ES-I3 (cell line): ENCODE measurements at regions not wholly inside any gene's neighbourhood (a gene's known extent, or its start where the extent isn't known, plus 50 kb on each side); places are given as distances from the start of the nearest gene placed in this dataset.
"Not testable (repeated sequence)": the region's sequence is repeated elsewhere in the genome, so short reads cannot be mapped to it uniquely, and the experiment has no call there.

ENCODE experiments used
- H3K36me3 ChIP-seq: 2 replicates; pipeline ENCODE4 v1.6.1; 2013; ENCODE audit warnings: mild to moderate bottlenecking, low read length, control low read depth, moderate library complexity; ENCODE audit not compliant: insufficient read depth
- H3K4me1 ChIP-seq: 2 replicates; pipeline ENCODE4 v1.6.1; 2013; ENCODE audit warnings: mild to moderate bottlenecking, control low read depth, low read length; ENCODE audit not compliant: insufficient read depth
- H3K9ac ChIP-seq: 2 replicates; pipeline ENCODE4 v1.6.1; 2013; ENCODE audit warnings: low read depth, mild to moderate bottlenecking, low read length, moderate library complexity
- H3K9me3 ChIP-seq: 2 replicates; pipeline ENCODE4 v1.6.1; 2013; ENCODE audit warnings: mild to moderate bottlenecking, low read length, moderate library complexity; ENCODE audit not compliant: control insufficient read depth, insufficient read depth

GRCh38 chr6:113362301-113363047 is 494.7 kb upstream of the MARCKS start:
- Histone ChIP-seq H3K9me3 (no peaks in the 10 kb centered on the region), H3K36me3 (no peaks in the 10 kb centered on the region), H3K9ac (no peak overlapping the region), H3K4me1 (peaks cover 29% of the 10 kb centered on the region)

DNA sequence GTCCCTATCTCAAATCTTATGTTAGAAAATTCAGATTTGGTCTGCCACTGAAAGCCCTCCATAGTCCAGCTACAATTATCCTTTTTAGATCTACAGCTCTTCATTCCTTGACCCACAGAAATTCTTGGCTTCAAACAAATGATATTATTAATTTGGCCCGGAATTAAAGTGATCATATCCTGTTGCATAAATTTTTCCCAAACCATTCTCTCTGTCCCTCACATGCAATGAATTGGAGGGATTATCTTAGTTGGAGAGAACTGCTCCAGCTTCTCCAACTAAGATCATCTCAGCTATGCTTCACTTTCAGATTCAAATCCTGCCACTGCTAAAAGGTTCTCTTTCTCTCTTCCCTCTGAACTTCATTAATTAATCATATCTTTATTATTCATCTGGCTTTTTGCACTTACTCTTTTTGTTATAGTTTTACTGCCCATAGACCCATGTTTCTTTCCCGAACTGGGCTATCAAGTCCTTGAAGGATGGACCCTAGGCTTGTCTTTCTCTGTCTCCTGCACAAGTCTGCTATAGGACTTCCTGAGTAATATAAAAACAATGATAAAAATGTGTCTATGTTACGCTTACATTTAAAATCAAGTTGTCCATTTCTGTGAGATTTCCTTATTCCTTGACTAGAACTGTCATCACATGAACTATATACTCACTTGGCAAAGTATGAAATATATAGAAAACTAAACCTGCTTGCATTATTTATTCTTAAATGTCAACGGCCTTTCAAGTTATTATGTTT is 493.9 kb upstream of the MARCKS start:
- no peaks in the 10 kb centered on the region for H3K36me3 ChIP-seq
- H3K9ac ChIP-seq, result no peak overlapping the region
- H3K9me3 ChIP-seq, result no peaks in the 10 kb centered on the region
- H3K4me1 ChIP-seq, result peaks cover 29% of the 10 kb centered on the region

GRCh38 chr6:113363866-113364265 is 493.3 kb upstream of the MARCKS start:
- Histone ChIP-seq H3K36me3 (no peaks in the 10 kb centered on the region), H3K4me1 (peaks cover 29% of the 10 kb centered on the region), H3K9me3 (no peaks in the 10 kb centered on the region), H3K9ac (no peak overlapping the region)

- peaks cover 25% of the 10 kb centered on the region for H3K4me1 ChIP-seq
- H3K9ac ChIP-seq, result no peak overlapping the region
- no peaks in the 10 kb centered on the region for H3K9me3 ChIP-seq
- H3K36me3 ChIP-seq, result no peaks in the 10 kb centered on the region
Observed at GRCh38 chr6:113364766-113365165, 492.4 kb upstream of the MARCKS start.

DNA sequence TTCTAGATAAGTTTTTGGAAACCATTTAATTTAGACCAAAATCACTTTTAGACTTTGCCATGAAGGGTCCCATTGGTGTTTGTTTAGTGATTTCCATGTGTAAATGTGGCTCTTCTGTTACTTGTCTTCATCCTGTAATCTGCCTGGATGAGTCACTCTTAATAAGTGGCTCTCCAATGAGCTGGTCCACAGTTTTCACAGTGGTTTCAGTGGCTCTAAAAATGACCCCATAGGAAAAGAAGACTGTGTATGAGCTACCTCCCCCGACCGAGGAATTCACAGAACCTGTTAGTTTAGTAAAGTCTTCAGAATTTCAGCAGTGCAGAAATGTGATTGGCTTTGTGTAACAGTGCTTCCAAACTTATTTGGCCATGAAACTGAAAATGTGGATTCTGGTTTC is 492.0 kb upstream of the MARCKS start:
- H3K4me1 ChIP-seq, result peaks cover 21% of the 10 kb centered on the region
- H3K36me3 ChIP-seq, result no peaks in the 10 kb centered on the region
- H3K9me3 ChIP-seq, result no peaks in the 10 kb centered on the region
- no peak overlapping the region for H3K9ac ChIP-seq

- no peaks in the 10 kb centered on the region for H3K36me3 ChIP-seq
- H3K9ac ChIP-seq, result no peak overlapping the region
- H3K4me1 ChIP-seq, result peaks cover 12% of the 10 kb centered on the region
- H3K9me3 ChIP-seq, result no peaks in the 10 kb centered on the region
Observed at GRCh38 chr6:113366505-113366904, 490.6 kb upstream of the MARCKS start.

- H3K9me3 ChIP-seq, result no peaks in the 10 kb centered on the region
- no peaks in the 10 kb centered on the region for H3K4me1 ChIP-seq
- H3K36me3 ChIP-seq, result no peaks in the 10 kb centered on the region
- no peak overlapping the region for H3K9ac ChIP-seq
Observed at GRCh38 chr6:113370508-113371502, 486.3 kb upstream of the MARCKS start.

- H3K9ac ChIP-seq, H3K36me3 ChIP-seq, H3K9me3 ChIP-seq: not testable (repeated sequence)
Observed at GRCh38 chr6:113375466-113375865, 481.7 kb upstream of the MARCKS start.

GRCh38 chr6:113375950-113376846 is 480.9 kb upstream of the MARCKS start:
- no peaks in the 10 kb centered on the region for H3K9me3 ChIP-seq
- H3K4me1 ChIP-seq, result no peaks in the 10 kb centered on the region
- H3K9ac ChIP-seq, result no peak overlapping the region
- no peaks in the 10 kb centered on the region for H3K36me3 ChIP-seq

More at GRCh38 chr6:113375466-113375865, 481.7 kb upstream of the MARCKS start:
- not testable (repeated sequence) for H3K4me1 ChIP-seq

- Histone ChIP-seq H3K4me1 (no peaks in the 10 kb centered on the region), H3K9ac (no peak overlapping the region), H3K9me3 (no peaks in the 10 kb centered on the region), H3K36me3 (no peaks in the 10 kb centered on the region)
Observed at GRCh38 chr6:113376847-113377165, 480.3 kb upstream of the MARCKS start.

GRCh38 chr6:113377362-113377942 is 479.7 kb upstream of the MARCKS start:
- H3K4me1 ChIP-seq, result no peaks in the 10 kb centered on the region
- H3K9ac ChIP-seq, result no peak overlapping the region
- no peaks in the 10 kb centered on the region for H3K36me3 ChIP-seq
- H3K9me3 ChIP-seq, result no peaks in the 10 kb centered on the region

GRCh38 chr6:113380591-113380990 is 476.6 kb upstream of the MARCKS start:
- Histone ChIP-seq H3K36me3 (no peaks in the 10 kb centered on the region), H3K9me3 (no peaks in the 10 kb centered on the region), H3K4me1 (no peaks in the 10 kb centered on the region), H3K9ac (no peak overlapping the region)

DNA sequence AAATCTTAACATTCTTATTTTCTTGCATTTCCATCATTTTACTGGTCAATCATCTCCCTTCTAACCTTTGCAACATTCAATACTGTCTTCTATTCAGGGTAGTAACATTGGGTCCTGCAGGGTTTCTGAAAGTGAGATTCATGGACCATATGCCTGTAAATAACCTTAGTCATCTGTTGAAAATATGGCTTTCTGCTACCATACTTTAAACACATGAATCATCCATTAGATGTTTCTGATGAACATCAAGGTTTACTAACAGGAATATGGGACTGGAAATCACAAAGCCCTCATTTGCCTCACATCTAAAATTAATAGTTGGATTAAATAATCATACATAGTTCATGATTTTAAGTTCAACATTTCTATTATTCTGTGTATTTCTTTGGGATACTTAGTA is 475.9 kb upstream of the MARCKS start:
- Histone ChIP-seq H3K9me3 (no peaks in the 10 kb centered on the region), H3K36me3 (no peaks in the 10 kb centered on the region), H3K4me1 (no peaks in the 10 kb centered on the region), H3K9ac (no peak overlapping the region)
